GM19035 (cell line): ENCODE measurements at regions not wholly inside any gene's neighbourhood (a gene's known extent, or its start where the extent isn't known, plus 50 kb on each side); places are given as distances from the start of the nearest gene placed in this dataset.
"Not testable (repeated sequence)": the region's sequence is repeated elsewhere in the genome, so short reads cannot be mapped to it uniquely, and the experiment has no call there.

Experiments used
- ATAC-seq: cut with Tn5 transposase; IDR thresholded peaks from one replicate; pipeline ENCODE4 v1.9.1; 2021; ENCODE audit not compliant: unreplicated experiment

DNA sequence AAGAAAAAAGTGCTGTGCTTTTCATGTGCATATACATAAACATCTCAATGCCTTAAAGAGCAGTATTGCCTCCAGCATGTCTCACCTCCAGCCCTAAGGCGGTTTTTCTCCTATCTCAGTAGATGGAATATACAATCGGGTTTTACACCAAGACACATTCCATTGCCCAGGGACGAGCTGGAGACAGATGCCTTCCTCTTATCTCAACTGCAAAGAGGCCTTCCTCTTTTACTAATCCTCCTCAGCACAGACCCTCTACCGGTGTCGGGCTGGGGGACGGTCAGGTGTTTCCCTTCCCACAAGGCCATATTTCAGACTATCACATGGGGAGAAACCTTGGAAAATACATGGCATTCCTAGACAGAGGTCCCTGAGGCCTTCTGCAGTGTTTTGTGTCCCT lies 385.3 kb downstream of the AMY1C start:
- not testable (repeated sequence) for ATAC-seq

DNA sequence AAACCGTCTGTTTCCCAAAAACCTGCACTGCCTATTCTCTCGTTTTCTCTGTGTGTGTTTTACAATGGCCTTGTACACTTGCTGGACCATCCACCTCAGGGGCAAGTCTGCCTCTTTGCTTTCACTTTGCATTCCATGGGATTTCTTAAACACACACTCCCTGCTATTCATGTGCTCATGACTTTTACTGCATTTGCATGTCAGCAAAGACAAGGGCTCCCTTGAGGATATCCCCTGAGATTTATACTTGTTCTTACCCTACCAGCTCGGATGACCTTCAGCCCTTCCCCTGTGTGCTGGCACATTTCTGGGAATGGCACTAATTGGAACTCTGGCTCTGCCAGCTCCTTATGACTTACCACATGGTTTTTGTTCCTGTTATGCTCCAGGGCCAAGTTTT lies 386.9 kb downstream of the AMY1C start:
- no peak for ATAC-seq

DNA sequence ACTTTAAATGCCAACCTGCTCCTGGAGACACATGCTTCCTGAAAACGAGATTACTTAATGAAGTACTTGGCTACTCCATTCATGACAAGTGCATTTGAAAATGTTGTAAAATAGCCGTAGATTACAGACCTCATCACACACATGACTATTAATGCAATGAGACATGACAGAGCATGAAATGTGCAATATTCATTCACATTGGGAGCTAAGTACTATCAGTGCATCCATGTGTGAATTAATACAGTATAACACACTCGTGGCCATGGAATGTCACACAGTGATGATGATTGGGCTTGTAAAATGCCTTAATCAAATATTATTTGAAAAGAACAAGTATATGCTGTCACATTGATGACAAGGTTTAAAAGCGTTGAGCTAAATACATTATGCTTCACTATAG lies 407.0 kb downstream of the AMY1C start:
- no peak for ATAC-seq

DNA sequence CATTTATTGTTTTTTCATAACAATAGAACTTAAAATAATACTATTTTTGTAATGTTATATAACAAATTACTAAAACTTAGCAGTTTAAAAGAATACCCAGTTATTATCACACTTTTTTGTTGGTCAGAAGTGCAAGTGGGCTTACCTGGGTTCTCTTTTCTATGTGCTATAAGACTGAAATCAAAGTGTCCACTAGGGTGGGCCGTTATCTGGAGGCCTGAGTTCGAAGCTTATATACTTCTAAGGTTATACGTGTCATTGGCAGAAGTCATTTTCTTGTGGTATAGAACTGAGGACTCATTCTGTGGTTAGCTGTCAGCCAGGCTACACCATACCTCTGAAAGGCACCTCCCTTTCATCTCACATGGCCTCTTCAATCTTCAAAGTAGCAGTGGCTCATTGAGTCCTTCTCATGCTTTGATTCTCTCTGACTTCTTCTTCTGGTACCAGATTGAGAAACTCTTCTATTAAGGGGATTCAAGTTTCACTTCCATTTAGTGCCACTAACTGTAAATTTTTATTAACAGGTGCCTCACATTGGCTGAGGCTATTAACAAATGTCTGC lies 414.3 kb downstream of the AMY1C start:
- ATAC-seq = no peak

DNA sequence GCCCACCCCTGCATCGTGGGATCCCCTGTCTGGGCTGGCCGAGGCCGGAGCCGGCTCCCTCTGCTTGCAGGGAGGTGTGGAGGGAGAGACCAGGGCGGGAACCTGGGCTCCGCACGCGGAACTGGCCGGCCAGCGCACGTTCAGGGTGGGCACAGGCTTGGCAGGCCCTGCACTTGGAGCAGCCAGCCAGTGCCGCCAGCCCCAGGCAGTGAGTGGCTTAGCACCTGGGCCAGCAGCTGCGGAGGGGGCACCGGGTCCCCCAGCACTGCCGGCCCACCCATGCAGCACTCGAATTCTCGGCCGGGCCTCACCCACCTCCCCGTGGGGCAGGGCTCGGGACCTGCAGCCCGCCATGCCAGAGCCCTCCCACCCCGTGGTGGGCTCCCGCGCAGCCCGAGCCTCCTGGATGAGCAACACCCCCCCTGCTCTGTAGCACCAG lies 422.6 kb downstream of the AMY1C start:
- no peak for ATAC-seq

DNA sequence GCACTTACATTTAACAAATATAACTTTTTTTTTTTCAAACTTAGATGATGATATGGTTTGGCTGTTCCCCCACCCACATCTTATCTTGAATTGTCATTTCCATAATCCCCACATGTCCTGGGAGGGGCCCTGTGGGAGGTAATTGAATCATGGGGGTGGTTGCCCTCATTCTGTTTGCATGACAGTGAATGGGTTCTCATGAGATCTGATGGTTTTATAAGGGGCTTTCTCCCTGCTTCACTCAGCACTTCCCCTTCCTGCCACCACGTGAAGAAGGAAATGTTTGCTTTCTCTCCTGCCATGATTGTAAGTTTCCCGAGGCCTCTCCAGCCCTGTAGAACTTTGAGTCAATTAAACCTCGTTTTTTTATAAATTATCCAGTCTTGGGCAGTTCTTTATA lies 432.6 kb downstream of the AMY1C start:
- no peak for ATAC-seq

DNA sequence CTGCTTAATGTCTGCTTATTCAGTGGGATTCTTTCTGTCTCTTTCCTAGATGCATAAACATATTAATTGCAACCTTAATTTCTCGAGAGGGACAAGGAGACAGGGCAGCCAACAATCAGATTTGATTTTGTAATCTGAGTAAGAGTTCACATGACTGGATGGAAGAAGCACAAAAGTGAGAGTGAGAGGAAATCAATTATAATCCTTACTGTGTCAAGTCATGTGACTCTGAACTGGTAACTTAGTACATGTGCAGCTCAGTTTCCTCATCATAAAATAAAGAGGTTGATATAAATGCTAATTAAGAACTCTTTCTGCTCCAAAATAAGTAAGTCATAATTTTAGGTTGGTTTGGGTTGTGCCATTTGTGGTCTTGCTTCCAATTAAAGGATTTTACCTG lies 439.5 kb downstream of the AMY1C start:
- no peak for ATAC-seq

DNA sequence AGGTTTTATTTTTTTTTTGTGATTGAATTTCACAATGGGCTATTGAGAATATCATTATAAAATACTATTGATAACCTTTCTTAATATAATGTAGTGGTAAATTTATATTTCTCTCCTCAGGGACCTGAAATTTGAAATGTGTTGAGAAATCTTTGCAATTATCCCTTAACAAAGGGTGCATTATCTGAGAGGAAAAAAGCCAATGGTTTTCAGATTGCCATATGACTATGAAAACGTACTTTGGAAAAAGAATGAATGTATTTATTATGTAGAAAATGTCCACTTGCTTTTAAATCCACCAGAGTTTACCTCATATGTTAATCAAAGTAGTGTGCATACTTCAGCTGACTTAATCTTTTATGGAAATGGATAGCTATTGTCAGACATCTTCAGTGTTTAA lies 441.1 kb downstream of the AMY1C start:
- ATAC-seq = no peak

DNA sequence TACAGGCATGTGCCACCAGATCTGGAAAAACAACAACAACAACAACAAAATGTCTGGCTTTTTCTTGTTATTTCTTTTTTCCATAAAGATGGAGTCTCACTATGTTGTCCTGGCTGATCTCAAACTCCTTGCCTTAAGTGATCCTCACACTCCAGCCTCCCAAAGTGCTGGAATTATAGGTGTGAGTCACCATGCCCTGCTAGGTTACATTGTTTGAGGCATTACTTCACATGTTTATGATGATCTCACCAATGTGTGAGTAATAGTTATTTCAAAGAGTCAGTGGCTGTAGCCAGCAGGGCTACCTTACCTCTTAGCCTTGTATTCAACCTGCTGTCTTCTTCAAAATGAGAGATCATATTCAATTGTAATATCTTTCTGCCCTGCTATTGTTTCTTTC lies 445.7 kb downstream of the AMY1C start:
- ATAC-seq = no peak

DNA sequence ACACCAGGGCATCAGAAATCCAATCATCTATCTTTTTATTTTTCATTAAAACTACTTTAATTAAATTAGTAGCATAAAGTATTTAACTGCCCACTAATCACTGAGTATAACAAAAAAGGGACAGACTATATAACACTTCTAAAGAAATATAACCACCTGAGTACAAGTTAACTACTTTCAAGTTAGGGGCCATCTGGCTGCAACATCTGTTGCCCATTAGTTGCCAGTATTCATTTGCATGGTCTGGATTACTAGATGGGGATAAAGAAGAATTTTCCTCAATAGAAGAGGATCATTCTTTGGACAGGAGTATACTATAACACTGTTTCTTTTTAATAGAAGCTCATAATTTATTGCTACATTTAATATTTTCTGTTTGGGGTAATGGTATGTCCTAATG lies 446.4 kb downstream of the AMY1C start:
- ATAC-seq = no peak

DNA sequence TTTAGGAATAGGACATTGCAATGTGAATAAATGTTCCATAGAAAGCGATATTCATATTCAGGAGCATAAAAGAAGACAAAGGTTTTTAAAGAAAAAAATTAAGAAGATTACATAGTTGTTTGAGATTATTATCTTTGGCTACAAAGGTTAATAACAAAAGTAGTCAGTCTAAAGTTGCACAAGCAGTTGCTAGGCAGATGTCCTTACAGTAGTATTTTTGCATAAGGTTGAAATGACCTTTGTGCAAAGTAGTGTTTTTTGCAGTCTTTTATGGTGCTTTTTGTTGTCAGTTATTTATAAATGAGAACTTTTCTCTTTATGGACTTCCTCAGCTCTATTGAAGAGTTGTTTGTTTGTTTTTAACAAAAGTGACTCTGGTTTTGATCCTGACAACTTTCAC lies 447.8 kb downstream of the AMY1C start:
- ATAC-seq = no peak

DNA sequence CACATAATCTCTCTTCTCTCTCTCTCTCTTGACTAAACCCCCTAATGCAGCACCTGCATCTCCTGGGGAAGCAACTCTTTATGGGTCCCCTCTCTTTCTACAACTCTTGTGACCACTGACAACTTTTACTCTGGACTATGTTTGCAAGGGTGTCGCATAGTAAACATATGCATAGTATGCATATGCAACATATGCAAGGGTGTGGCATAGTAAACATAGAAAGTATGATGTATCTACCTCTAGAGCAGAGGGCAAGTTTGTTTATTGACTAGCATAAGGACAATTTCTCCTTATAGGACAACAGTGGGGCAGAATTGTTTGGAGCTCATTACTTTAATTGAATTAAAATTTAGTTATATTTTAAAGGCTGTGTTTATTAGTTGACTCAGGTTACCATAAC lies 462.5 kb downstream of the AMY1C start:
- ATAC-seq = no peak

DNA sequence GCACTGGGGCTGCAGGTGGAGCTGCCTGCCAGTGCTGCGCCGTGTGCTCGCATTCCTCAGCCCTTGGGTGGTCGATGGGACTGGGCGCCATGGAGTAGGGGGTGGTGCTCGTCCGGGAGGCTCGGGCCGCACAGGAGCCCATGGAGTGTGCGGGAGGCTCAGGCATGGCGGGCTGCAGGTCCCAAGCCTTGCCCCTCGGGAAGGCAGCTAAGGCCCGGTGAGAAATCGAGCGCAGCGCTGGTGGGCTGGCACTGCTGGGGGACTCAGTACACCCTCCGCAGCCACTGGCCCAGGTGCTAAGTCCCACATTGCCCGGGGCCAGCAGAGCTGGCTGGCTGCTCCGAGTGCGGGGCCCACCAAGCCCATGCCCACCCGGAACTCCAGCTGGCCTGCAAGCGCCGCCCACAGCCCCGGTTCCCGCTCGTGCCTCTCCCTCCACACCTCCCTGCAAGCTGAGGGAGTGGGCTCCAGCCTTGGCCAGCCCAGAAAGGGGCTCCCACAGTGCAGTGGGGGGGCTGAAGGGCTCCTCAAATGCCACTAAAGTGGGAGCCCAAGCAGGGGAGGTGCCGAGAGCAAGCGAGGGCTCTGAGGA lies 467.8 kb downstream of the AMY1C start:
- ATAC-seq = not testable (repeated sequence)

DNA sequence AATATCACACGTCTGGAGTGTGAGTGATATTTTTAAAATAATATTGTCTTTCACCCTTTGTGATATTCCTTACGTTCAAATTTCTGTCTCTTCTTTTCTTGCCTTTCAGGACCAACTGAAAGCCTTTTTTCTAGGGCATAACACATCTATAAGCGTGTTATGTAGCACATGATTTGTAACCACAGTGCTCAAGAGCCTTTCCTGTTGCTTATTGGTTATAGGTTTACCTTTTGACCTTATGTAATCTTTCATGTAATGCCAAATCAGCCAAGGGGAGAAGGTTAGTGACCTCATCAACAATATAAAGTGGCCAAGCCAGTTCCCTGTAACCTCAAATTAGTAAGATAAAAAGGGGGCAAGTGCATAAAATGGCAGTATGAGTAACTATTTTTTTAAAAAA lies 480.2 kb downstream of the AMY1C start:
- ATAC-seq = no peak

DNA sequence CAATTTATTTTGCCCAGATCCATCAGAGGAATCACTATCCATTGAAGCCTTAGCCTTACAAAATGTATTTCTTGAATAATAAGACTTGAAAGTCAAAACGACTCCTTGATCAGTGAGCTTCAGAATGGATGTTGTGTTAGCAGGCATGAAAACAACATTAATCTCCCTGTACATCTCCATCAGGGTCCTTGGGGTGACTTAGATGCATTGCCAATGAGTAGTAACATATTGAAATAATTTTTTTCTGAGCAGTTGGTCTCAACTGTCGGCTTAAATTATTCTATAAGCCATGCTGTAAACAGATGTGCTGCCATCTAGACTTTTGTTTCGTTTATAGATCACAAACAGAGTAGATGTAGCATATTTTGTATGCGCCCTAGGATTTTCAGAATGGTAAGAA lies 482.0 kb downstream of the AMY1C start:
- ATAC-seq = no peak

DNA sequence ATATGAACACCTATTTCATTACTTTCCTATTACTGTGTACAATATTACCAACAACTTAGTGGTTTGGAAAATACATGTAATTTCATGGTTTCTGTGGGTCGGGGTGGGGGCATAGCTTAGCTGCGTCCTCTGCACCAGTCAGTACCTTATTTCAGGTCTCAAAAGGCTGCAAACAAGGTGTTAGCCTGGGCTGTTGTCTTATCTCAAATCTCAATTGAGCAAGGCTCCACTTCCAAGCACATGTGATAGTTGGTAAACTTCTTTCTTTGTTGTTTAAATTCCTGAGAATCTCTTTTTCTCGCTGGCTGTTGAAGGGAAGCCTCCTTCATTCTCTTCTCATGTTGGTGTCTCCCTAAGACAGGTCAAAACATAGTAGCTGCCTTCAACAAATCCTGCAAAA lies 485.4 kb downstream of the AMY1C start:
- no peak for ATAC-seq

DNA sequence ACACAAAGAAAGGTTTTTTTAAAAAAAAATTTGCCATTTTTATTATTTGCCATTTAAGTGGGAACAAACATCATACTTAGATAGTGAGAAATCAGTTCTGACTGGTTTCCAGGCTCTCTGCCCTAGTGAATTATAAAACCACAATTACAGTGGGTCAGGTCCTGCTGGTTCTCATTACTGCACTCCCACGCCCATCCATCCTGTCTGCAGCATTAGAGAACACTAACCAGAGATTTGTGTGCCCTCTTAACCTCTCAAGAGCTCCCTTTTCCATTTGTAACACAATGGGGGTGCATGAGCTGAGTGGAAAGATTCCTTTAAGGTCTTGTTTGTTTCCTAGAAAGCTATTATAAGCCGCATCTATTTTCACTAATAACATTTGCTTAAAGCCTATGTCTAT lies 489.3 kb downstream of the AMY1C start:
- no peak for ATAC-seq

DNA sequence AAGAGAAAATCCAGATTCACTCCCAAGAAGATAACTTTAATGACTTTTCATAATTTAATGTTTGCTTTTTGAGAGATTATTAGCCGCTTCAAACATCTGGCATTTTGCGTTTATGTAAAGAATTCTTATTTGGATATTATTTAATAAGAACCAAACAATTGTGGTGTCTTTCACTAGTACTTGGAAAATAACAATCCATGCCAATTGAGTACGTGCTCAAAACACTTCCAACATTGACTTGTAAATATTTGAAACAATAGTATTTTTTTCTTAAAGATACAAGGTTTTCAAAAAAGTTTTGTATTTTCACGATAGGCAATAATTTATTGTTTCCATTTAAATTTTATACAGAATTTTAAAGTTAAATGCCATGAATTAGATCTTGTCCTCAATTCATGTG lies 498.7 kb downstream of the AMY1C start:
- ATAC-seq = no peak

DNA sequence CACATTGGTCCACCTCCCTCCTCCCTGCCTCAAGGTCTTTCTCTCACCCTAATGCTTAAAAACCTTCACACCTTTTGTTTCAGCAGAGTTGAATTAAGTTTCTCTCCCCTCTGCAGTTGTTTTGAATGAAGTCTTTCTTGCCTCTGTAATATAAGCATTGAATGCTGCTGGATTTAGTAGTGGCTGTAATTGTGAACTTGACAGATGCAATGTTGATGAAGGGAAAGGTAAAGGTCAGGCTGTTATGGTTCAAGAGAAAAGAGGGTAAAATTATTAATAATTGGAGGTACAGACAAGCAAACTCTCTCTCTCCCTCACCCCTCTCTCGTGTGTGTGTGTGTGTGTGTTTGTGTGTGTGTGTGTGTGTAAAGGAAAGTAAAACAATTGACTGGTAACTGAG lies 509.8 kb downstream of the AMY1C start:
- no peak for ATAC-seq

DNA sequence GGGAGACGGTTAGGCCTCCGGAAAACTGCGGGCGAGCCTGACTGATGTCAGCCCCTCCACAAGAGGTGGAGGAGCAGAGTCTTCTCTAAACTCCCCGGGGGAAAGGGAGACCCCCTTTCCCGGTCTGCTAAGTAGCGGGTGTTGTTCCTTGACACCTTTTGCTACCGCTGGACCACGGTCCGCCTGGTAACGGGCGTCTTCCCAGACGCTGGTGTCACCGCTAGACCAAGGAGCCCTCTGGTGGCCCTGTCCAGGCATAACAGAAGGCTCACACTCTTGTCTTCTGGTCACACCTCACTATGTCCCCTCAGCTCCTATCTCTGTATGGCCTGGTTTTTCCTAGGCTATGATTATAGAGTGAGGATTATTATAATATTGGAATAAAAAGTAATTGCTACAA lies 513.4 kb downstream of the AMY1C start:
- not testable (repeated sequence) for ATAC-seq

DNA sequence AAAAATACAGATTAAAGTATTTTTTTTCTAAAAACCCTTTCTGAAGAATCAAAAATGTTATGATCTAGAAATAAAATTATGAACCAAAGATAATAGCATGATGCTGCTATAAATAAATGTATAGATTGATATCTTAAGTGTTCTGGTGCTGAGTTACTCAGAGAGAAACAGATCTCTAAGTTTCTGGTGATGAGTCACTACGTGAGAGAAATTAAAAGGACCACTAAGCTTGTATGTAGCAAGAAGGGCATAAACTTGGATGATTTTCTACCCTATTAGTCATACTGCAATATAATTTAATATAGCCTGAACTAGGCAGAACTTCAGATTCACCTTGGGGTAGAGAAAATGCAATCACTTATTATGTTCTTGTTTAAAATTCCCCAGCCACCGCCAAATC lies 514.8 kb downstream of the AMY1C start:
- no peak for ATAC-seq

DNA sequence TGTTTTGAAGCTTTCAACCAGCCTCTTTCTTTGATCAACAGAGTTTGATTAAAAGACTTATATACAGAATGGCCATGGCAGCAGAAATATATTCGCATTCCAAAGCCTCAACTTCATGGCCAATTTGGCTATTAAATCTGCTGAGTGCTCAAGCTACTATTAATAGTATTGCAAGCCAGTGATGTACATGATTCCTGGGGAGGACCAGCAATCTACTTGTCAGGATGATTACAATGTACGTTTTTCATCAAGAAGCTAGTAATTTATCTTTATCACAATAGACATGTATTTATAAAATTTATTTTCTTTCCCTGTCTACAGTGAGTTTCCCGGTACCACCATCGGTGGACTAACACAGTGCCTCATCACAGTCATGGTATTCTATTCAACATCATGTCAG lies 515.5 kb downstream of the AMY1C start:
- ATAC-seq = no peak

DNA sequence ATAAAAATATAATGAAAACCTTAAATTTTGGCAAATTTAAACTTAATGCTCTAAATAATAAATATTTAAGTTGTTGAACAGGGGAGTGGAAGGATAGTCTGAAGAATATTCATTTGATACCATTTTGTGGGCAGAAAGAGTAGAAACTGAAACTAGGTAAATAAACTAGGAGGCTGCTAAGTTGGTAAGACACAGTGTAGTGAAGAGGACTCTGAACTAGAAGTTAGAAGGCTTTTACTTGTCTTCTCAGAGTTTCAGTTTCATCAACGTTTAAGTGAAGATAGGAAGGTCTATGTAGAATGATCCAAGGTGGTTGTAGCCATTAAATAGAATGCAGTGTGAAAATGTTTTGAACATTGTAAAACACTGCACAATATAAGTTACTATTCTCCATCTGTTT lies 516.9 kb downstream of the AMY1C start:
- peak; percentile 56 for ATAC-seq
